ENCODE measurements at regions not wholly inside any gene's neighbourhood (a gene's known extent, or its start where the extent isn't known, plus 50 kb on each side); places are given as distances from the start of the nearest gene placed in this dataset.

DNA sequence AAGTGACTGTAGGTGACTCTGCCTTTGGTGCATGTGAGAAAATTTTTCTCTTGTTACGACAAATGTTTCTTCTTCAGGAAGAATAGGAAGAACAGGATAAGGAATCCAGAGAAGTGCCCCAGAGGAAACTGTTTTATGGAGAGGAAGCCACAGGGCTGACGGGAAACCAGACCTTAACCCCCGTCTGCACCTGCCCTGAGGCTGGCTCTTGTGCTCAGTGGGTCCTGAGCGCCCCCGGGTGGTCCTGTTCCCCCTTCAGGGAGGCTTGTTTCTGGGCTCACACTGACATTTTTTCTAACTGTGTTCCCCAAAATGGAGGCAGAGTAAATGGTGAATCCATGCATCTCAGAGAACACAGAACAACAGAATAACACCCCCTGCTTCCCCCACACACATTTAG is 691.8 kb downstream of the TMEM121 start:
- Mint-ChIP-seq H3K4me3 (no peak overlapping the region), H3K27me3 (peaks cover 3% of the 10 kb centered on the region), H3K9me3 (ENCODE audit: insufficient read depth) (no peaks in the 10 kb centered on the region), H3K4me1 (no peaks in the 10 kb centered on the region), H3K27ac (no peak overlapping the region)
- no peaks in the 10 kb centered on the region for H3K36me3 ChIP-seq (replicated peaks in 1 of 2; ENCODE audit: control extremely low read depth in 1 of 2, control insufficient read depth in 1 of 2, extremely low read depth in 1 of 2, insufficient read depth in 2 of 2, low read length in 1 of 2)
- no peaks in the 10 kb centered on the region for H3K4me1 ChIP-seq (ENCODE audit: control insufficient read depth in 2 of 2, insufficient read depth in 2 of 2, low read length in 2 of 2)
- POLR2A ChIA-PET, result no interaction called here
- no peaks in the 10 kb centered on the region for H3K9me3 ChIP-seq (ENCODE audit: control extremely low read depth in 1 of 3, control insufficient read depth in 2 of 3, insufficient read depth in 1 of 3, low read length in 2 of 3)
- no peaks in the 10 kb centered on the region for H3K79me2 ChIP-seq (ENCODE audit: control insufficient read depth, insufficient read depth, low read length)
- H3K27ac ChIP-seq (ENCODE audit: low read length in 2 of 2), result no peak overlapping the region
- no peaks in the 10 kb centered on the region for H4K20me1 ChIP-seq (ENCODE audit: control insufficient read depth, insufficient read depth, low read length, poor library complexity, severe bottlenecking)
- intact Hi-C loops (cut with micrococcal nuclease), result no loop called here
- H3K4me2 ChIP-seq (replicated peaks; ENCODE audit: low read depth, low read length, poor library complexity, severe bottlenecking), result no peak overlapping the region
- DNase-seq (no peak), ATAC-seq (ENCODE audit: low read depth) (no peak)
- no peaks in the 10 kb centered on the region for H3K27me3 ChIP-seq (replicated peaks in 1 of 4; ENCODE audit: control extremely low read depth in 1 of 4, control insufficient read depth in 3 of 4, insufficient read depth in 4 of 4, low read length in 3 of 4)
- H2AFZ ChIP-seq (ENCODE audit: insufficient read depth, low read depth, low read length, poor library complexity, severe bottlenecking), result no peak overlapping the region
- WGBS (ENCODE audit: insufficient coverage), result 10% methylated on average over 2 of the region's 5 CpGs
- no peak for TF ChIP-seq EZH2 (IDR thresholded peaks at IDR 0.05; ENCODE audit: borderline replicate concordance, insufficient read depth, low read depth, low read length, poor library complexity, severe bottlenecking)
- TF ChIP-seq, protein P1, sequence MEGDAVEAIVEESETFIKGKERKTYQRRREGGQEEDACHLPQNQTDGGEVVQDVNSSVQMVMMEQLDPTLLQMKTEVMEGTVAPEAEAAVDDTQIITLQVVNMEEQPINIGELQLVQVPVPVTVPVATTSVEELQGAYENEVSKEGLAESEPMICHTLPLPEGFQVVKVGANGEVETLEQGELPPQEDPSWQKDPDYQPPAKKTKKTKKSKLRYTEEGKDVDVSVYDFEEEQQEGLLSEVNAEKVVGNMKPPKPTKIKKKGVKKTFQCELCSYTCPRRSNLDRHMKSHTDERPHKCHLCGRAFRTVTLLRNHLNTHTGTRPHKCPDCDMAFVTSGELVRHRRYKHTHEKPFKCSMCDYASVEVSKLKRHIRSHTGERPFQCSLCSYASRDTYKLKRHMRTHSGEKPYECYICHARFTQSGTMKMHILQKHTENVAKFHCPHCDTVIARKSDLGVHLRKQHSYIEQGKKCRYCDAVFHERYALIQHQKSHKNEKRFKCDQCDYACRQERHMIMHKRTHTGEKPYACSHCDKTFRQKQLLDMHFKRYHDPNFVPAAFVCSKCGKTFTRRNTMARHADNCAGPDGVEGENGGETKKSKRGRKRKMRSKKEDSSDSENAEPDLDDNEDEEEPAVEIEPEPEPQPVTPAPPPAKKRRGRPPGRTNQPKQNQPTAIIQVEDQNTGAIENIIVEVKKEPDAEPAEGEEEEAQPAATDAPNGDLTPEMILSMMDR (IDR thresholded peaks at IDR 0.05), result no peak
- H3K4me3 ChIP-seq (ENCODE audit: control extremely low read depth in 1 of 5, extremely low read depth in 1 of 5, insufficient read depth in 1 of 5, low read depth in 2 of 5, low read length in 4 of 5), result no peak overlapping the region
- CTCF ChIA-PET, result no interaction called here
- H3K9ac ChIP-seq (ENCODE audit: low read length), result no peak overlapping the region

DNA sequence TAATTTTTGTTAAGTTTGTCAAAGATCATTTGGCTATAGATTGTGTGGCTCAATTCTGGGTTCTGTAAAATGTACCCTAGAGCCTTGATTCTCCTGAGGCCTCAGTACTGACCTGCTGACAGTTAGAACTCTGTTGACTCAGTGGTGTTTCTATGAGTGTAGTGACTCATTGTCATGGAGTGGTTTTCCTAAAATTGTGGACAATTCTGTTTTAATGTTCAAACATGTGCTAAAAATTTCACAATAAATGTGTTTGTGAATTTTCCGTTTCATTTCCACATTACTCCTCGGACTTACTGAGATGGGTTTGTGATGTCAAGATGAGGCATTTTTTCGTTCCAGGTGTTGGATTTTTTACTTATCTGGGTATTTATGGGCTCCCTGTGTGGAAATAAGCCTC is 695.9 kb downstream of the TMEM121 start:
- Histone ChIP-seq H3K27ac (ENCODE audit: low read length in 2 of 2) (no peak overlapping the region), H3K9me3 (ENCODE audit: control extremely low read depth in 1 of 3, control insufficient read depth in 2 of 3, insufficient read depth in 1 of 3, low read length in 2 of 3) (no peaks in the 10 kb centered on the region), H3K4me2 (replicated peaks; ENCODE audit: low read depth, low read length, poor library complexity, severe bottlenecking) (no peak overlapping the region), H3K79me2 (ENCODE audit: control insufficient read depth, insufficient read depth, low read length) (no peaks in the 10 kb centered on the region), H3K4me3 (ENCODE audit: control extremely low read depth in 1 of 5, extremely low read depth in 1 of 5, insufficient read depth in 1 of 5, low read depth in 2 of 5, low read length in 4 of 5) (no peak overlapping the region), H3K4me1 (ENCODE audit: control insufficient read depth in 2 of 2, insufficient read depth in 2 of 2, low read length in 2 of 2) (no peaks in the 10 kb centered on the region), H4K20me1 (ENCODE audit: control insufficient read depth, insufficient read depth, low read length, poor library complexity, severe bottlenecking) (no peaks in the 10 kb centered on the region), H2AFZ (ENCODE audit: insufficient read depth, low read depth, low read length, poor library complexity, severe bottlenecking) (no peak overlapping the region), H3K36me3 (replicated peaks in 1 of 2; ENCODE audit: control extremely low read depth in 1 of 2, control insufficient read depth in 1 of 2, extremely low read depth in 1 of 2, insufficient read depth in 2 of 2, low read length in 1 of 2) (no peaks in the 10 kb centered on the region), H3K27me3 (replicated peaks in 1 of 4; ENCODE audit: control extremely low read depth in 1 of 4, control insufficient read depth in 3 of 4, insufficient read depth in 4 of 4, low read length in 3 of 4) (no peaks in the 10 kb centered on the region), H3K9ac (ENCODE audit: low read length) (no peak overlapping the region)
- intact Hi-C loops (cut with micrococcal nuclease), result no loop called here
- peaks cover 16% of the 10 kb centered on the region for H3K27me3 Mint-ChIP-seq
- ChIA-PET CTCF (no interaction called here), POLR2A (no interaction called here)
- H3K4me3 Mint-ChIP-seq, result no peak overlapping the region
- H3K9me3 Mint-ChIP-seq (ENCODE audit: insufficient read depth), result no peaks in the 10 kb centered on the region
- TF ChIP-seq EZH2 (IDR thresholded peaks at IDR 0.05; ENCODE audit: borderline replicate concordance, insufficient read depth, low read depth, low read length, poor library complexity, severe bottlenecking), result no peak
- TF ChIP-seq, protein P1 (IDR thresholded peaks at IDR 0.05), result no peak
- ATAC-seq (ENCODE audit: low read depth), result no peak
- no peak overlapping the region for H3K27ac Mint-ChIP-seq
- no peak for DNase-seq
- WGBS (ENCODE audit: insufficient coverage), result no CpG with 5 or more reads among the region's 3 CpGs
- peaks cover 3% of the 10 kb centered on the region for H3K4me1 Mint-ChIP-seq
